B cell (primary cell): ENCODE measurements at regions not wholly inside any gene's neighbourhood (a gene's known extent, or its start where the extent isn't known, plus 50 kb on each side); places are given as distances from the start of the nearest gene placed in this dataset.

Experiments used
- ATAC-seq: fragments of 200-7000 bp; cut with Tn5 transposase; one replicate; pipeline ENCODE4 v1.10.0; 2021; ENCODE audit warnings: low read depth, mild to moderate bottlenecking, moderate number of reproducible peaks, moderate library complexity
- CTCF ChIA-PET: fragments of 350-600 bp; sonication (Branson Sonifier 250); formaldehyde crosslinking; loops from one replicate; lab custom pipeline; 2021; ENCODE audit warnings: antibody characterized with exemption, inconsistent platforms; lab: Charles Lee
- POLR2A ChIA-PET: fragments of 350-600 bp; sonication (Branson Sonifier 250); formaldehyde crosslinking; loops from one replicate; lab custom pipeline; 2021; ENCODE audit warnings: antibody characterized with exemption; lab: Charles Lee
- DNase-seq: peaks from one replicate; pipeline ENCODE4 v3.0.0; 2013
- H2AFZ ChIP-seq: 2 replicates; pipeline ENCODE4 v1.6.1; 2012; ENCODE audit warnings: mild to moderate bottlenecking, low read depth, low read length; ENCODE audit not compliant: insufficient read depth, poor library complexity, severe bottlenecking
- H3K27ac ChIP-seq, 2 donors: 1 replicate in 1 of 2; 2 replicates in 1 of 2; pipeline ENCODE4 v1.5.1; 2012 to 2013; ENCODE audit warnings: low read length in 2 of 2, mild to moderate bottlenecking in 2 of 2, moderate library complexity in 1 of 2
- H3K27me3 ChIP-seq, 4 experiments: fragments of 200-600 bp in 1 of 4; sonication (generic) in 1 of 4; replicated peaks in 1 of 4; 1 replicate in 2 of 4; 2 replicates in 2 of 4; pipeline versions ENCODE4 v1.6.1 to v1.7.0; 2013 to 2016; ENCODE audit warnings: low read length in 3 of 4, mild to moderate bottlenecking in 2 of 4, mixed read lengths in 1 of 4, moderate library complexity in 1 of 4; ENCODE audit not compliant: insufficient read depth in 4 of 4, control insufficient read depth in 3 of 4; ENCODE audit errors: control extremely low read depth in 1 of 4
- H3K36me3 ChIP-seq, 2 experiments: replicated peaks in 1 of 2; 1 replicate in 1 of 2; 2 replicates in 1 of 2; pipeline versions ENCODE4 v1.6.1 to v1.7.1; 2013; ENCODE audit warnings: low read length in 1 of 2; ENCODE audit not compliant: insufficient read depth in 2 of 2, control insufficient read depth in 1 of 2; ENCODE audit errors: control extremely low read depth in 1 of 2, extremely low read depth in 1 of 2
- H3K4me1 ChIP-seq, 2 donors: fragments of 200-600 bp in 1 of 2; sonication (generic) in 1 of 2; 1 replicate in 1 of 2; 2 replicates in 1 of 2; pipeline versions ENCODE4 v1.5.1 to v1.6.1; 2013 to 2017; ENCODE audit warnings: low read length in 2 of 2; ENCODE audit not compliant: control insufficient read depth in 2 of 2, insufficient read depth in 2 of 2
- H3K4me2 ChIP-seq: replicated peaks from 2 replicates; pipeline ENCODE3; 2012; ENCODE audit warnings: mild to moderate bottlenecking, low read depth, low read length; ENCODE audit not compliant: poor library complexity, severe bottlenecking
- H3K4me3 ChIP-seq, 5 experiments: fragments of 200-600 bp in 1 of 5; sonication (generic) in 1 of 5; 1 replicate in 3 of 5; 2 replicates in 2 of 5; pipeline versions ENCODE4 v1.5.1 to v1.7.0; 2011 to 2016; ENCODE audit warnings: low read length in 4 of 5, mild to moderate bottlenecking in 4 of 5, low read depth in 2 of 5, control low read depth in 1 of 5, moderate library complexity in 1 of 5; ENCODE audit not compliant: insufficient read depth in 1 of 5; ENCODE audit errors: control extremely low read depth in 1 of 5, extremely low read depth in 1 of 5
- H3K79me2 ChIP-seq: fragments of 200-600 bp; sonication (generic); one replicate; pipeline ENCODE4 v1.6.0; 2016; ENCODE audit warnings: low read length; ENCODE audit not compliant: control insufficient read depth, insufficient read depth
- H3K9ac ChIP-seq: fragments of 200-600 bp; sonication (generic); 2 replicates; pipeline ENCODE4 v1.6.1; 2017; ENCODE audit warnings: mild to moderate bottlenecking, low read length, moderate library complexity
- H3K9me3 ChIP-seq, 3 donors: one replicate each; pipeline versions ENCODE4 v1.6.1 to v1.7.1; 2013; ENCODE audit warnings: low read length in 2 of 3; ENCODE audit not compliant: control insufficient read depth in 2 of 3, insufficient read depth in 1 of 3; ENCODE audit errors: control extremely low read depth in 1 of 3
- H4K20me1 ChIP-seq: 2 replicates; pipeline ENCODE4 v1.6.0; 2012; ENCODE audit warnings: mild to moderate bottlenecking, low read length; ENCODE audit not compliant: insufficient read depth, control insufficient read depth, poor library complexity, severe bottlenecking
- H3K27ac Mint-ChIP-seq: one replicate; pipeline ENCODE4 v1.8.0; 2021; ENCODE audit warnings: mixed read lengths
- H3K27me3 Mint-ChIP-seq: one replicate; pipeline ENCODE4 v1.8.0; 2021; ENCODE audit warnings: mixed read lengths
- H3K4me1 Mint-ChIP-seq: one replicate; pipeline ENCODE4 v1.8.0; 2021; ENCODE audit warnings: mixed read lengths
- H3K4me3 Mint-ChIP-seq: one replicate; pipeline ENCODE4 v1.8.0; 2021; ENCODE audit warnings: mixed read lengths
- H3K9me3 Mint-ChIP-seq: one replicate; pipeline ENCODE4 v1.8.0; 2022; ENCODE audit warnings: mixed read lengths; ENCODE audit not compliant: insufficient read depth
- EZH2 ChIP-seq: IDR thresholded peaks from 2 replicates; pipeline ENCODE4 v1.6.1; 2012; ENCODE audit warnings: borderline replicate concordance, low read depth, mild to moderate bottlenecking, moderate library complexity, low read length; ENCODE audit not compliant: insufficient read depth, poor library complexity, severe bottlenecking
- WGBS: methylation state at CpG from one replicate; pipeline ENCODE4 v1.1.5; 2013; ENCODE audit warnings: missing lambda C conversion rate; ENCODE audit not compliant: insufficient coverage; 5-methylcytosine and 5-hydroxymethylcytosine counted together
- intact Hi-C: fragments of 100-400 bp; cut with micrococcal nuclease; formaldehyde crosslinking; loops from one replicate; pipeline ENCODE4 v1.10.0; 2022
- TF ChIP-seq, protein P1 (sequence below): fragments of 200-600 bp; IDR thresholded peaks from one replicate; pipeline ENCODE4 v1.8.0; 2022; ENCODE audit warnings: antibody characterized with exemption, mild to moderate bottlenecking

DNA sequence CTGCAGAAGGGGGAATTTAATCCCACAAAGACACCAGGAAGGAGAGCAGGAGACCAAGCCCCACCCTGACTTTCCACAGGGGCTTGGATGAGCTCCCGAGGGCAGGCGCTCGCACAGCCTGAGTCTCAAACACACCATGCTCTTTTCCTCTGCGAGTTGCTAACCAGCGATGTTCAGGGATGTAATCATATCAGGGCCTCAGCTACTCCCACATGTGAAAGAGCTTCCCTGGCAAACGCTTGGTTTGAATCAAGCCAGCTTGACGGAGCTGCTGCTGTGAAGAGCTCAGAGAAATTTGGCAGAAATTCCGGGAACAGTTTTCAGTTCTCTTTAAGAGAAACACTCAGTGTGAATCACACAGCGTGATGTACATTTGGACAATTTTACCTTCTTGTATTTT lies 385.8 kb downstream of the GALR1 start:
- ATAC-seq, result no peak
- TF ChIP-seq, protein P1, sequence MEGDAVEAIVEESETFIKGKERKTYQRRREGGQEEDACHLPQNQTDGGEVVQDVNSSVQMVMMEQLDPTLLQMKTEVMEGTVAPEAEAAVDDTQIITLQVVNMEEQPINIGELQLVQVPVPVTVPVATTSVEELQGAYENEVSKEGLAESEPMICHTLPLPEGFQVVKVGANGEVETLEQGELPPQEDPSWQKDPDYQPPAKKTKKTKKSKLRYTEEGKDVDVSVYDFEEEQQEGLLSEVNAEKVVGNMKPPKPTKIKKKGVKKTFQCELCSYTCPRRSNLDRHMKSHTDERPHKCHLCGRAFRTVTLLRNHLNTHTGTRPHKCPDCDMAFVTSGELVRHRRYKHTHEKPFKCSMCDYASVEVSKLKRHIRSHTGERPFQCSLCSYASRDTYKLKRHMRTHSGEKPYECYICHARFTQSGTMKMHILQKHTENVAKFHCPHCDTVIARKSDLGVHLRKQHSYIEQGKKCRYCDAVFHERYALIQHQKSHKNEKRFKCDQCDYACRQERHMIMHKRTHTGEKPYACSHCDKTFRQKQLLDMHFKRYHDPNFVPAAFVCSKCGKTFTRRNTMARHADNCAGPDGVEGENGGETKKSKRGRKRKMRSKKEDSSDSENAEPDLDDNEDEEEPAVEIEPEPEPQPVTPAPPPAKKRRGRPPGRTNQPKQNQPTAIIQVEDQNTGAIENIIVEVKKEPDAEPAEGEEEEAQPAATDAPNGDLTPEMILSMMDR, result no peak
- TF ChIP-seq EZH2, result no peak

DNA sequence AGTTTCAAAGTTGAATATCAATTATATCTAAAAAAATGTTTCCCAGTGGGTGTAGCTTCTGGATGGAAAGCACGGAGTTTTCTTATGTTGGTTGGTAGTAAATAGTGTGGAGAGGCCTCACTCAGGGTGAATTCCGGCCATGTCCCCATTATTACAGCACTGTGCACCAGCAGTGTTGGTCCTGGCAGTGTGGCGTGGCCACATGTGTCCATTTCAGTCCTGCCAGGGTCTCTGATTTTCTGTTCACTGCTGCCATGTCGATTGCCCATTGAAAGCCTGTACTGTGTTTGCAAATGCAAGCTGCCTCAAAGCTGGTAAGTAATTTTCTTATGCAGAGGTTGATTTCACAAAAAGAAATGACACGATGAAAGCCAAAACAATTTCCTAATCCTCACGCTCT lies 386.2 kb downstream of the GALR1 start:
- no peak for DNase-seq
- ChIA-PET CTCF (no interaction called here), POLR2A (no interaction called here)
- Histone ChIP-seq H3K4me1 (no peaks in the 10 kb centered on the region), H3K27ac (no peak overlapping the region), H2AFZ (no peak overlapping the region), H3K4me2 (no peak overlapping the region), H4K20me1 (no peaks in the 10 kb centered on the region), H3K36me3 (no peaks in the 10 kb centered on the region), H3K4me3 (no peak overlapping the region), H3K9ac (no peak overlapping the region), H3K9me3 (peaks cover 0 to 2% (median 0%) of the 10 kb centered on the region in 3 donors), H3K79me2 (no peaks in the 10 kb centered on the region), H3K27me3 (peaks cover 0 to 2% (median 0%) of the 10 kb centered on the region in 4 experiments)
- Mint-ChIP-seq H3K27me3 (peaks cover 15% of the 10 kb centered on the region), H3K4me3 (no peak overlapping the region), H3K9me3 (peaks cover 3% of the 10 kb centered on the region), H3K4me1 (peaks cover 4% of the 10 kb centered on the region), H3K27ac (no peak overlapping the region)
- 90% methylated on average over 3 of the region's 6 CpGs for WGBS
- no peak for ATAC-seq
- intact Hi-C loops, result no loop called here
- TF ChIP-seq, protein P1, result no peak
- no peak for TF ChIP-seq EZH2

More for the DNA sequence above, 385.8 kb downstream of the GALR1 start:
- no peak overlapping the region for H2AFZ ChIP-seq
- H3K36me3 ChIP-seq, result no peaks in the 10 kb centered on the region
- peaks cover 0 to 2% (median 0%) of the 10 kb centered on the region in 3 donors for H3K9me3 ChIP-seq
- H3K27me3 ChIP-seq, result peaks cover 0 to 2% (median 0%) of the 10 kb centered on the region in 4 experiments
- peaks cover 4% of the 10 kb centered on the region for H3K4me1 Mint-ChIP-seq
- intact Hi-C loops, result no loop called here
- no peak overlapping the region for H3K27ac Mint-ChIP-seq
- no peaks in the 10 kb centered on the region for H4K20me1 ChIP-seq
- H3K4me1 ChIP-seq, result no peaks in the 10 kb centered on the region
- no peak overlapping the region for H3K4me2 ChIP-seq
- ChIA-PET POLR2A (no interaction called here), CTCF (no interaction called here)
- no peaks in the 10 kb centered on the region for H3K9me3 Mint-ChIP-seq
- no peak for DNase-seq
- 90% methylated on average over 8 of the region's 9 CpGs for WGBS
- no peak overlapping the region for H3K4me3 Mint-ChIP-seq
- H3K4me3 ChIP-seq, result no peak overlapping the region
- no peaks in the 10 kb centered on the region for H3K79me2 ChIP-seq
- H3K9ac ChIP-seq, result no peak overlapping the region
- H3K27ac ChIP-seq, result no peak overlapping the region
- H3K27me3 Mint-ChIP-seq, result peaks cover 15% of the 10 kb centered on the region
